HepG2 (cell line): ENCODE measurements at regions not wholly inside any gene's neighbourhood (a gene's known extent, or its start where the extent isn't known, plus 50 kb on each side); places are given as distances from the start of the nearest gene placed in this dataset.

Experiments
- ATAC-seq: fragments of 200-7000 bp; cut with Tn5 transposase; 3 replicates; pipeline ENCODE4 v1.9.1; 2020; ENCODE audit warnings: mild to moderate bottlenecking, moderate library complexity
- BruUV-seq: library from RNA; stranded (reverse); fragments of 400-500 nt; replicated peaks from 2 replicates; lab custom pipeline; 2021; lab: Mats Ljungman, UMichigan
- CTCF ChIA-PET: fragments of 300-600 bp; formaldehyde crosslinking; extraction: SDS; loops from one replicate; lab custom pipeline; 2021; ENCODE audit warnings: low total read pairs, inconsistent platforms, low intra/inter-chr PET ratio; lab: Yijun Ruan, JAX
- POLR2A ChIA-PET: fragments of 350-600 bp; sonication (Branson Sonifier 250); formaldehyde crosslinking; loops from one replicate; lab custom pipeline; 2020; ENCODE audit warnings: antibody characterized with exemption, inconsistent platforms; lab: Yijun Ruan, JAX
- DNase-seq: peaks from one replicate; pipeline ENCODE4 v3.0.0-alpha.2; 2015; ENCODE audit warnings: low spot score
- FAIRE-seq: peaks from 3 replicates; lab custom pipeline; 2011; peaks lifted over from hg19 to GRCh38; lab: Jason Lieb, UNC
- H2AFZ ChIP-seq: one replicate; pipeline ENCODE4 v1.6.1; 2011; ENCODE audit warnings: low read length, inconsistent platforms
- H3K27ac ChIP-seq: fragments of 300-600 bp; 3 replicates; pipeline ENCODE4 v1.8.0; 2011; ENCODE audit warnings: mixed run types, mild to moderate bottlenecking, mixed read lengths, low read length, inconsistent platforms; ENCODE audit not compliant: insufficient read depth; ENCODE audit errors: extremely low read length
- H3K27me3 ChIP-seq, 2 experiments: fragments of 200-600 bp in 1 of 2; 2 replicates in 1 of 2; 3 replicates in 1 of 2; pipeline versions ENCODE4 v1.6.0 to v1.8.0; 2011; ENCODE audit warnings: low read length in 2 of 2, mild to moderate bottlenecking in 2 of 2, moderate library complexity in 2 of 2, inconsistent platforms in 1 of 2; ENCODE audit not compliant: insufficient read depth in 2 of 2, control insufficient read depth in 1 of 2
- H3K36me3 ChIP-seq, 2 experiments: fragments of 200-600 bp in 1 of 2; replicated peaks in 1 of 2; 2 replicates in 1 of 2; 3 replicates in 1 of 2; pipeline versions ENCODE4 v1.5.1 to v1.8.0; 2011; ENCODE audit warnings: low read length in 2 of 2, inconsistent platforms in 1 of 2; ENCODE audit not compliant: insufficient read depth in 2 of 2, control insufficient read depth in 1 of 2
- H3K4me1 ChIP-seq: 2 replicates; pipeline ENCODE4 v1.5.1; 2012; ENCODE audit warnings: low read length, inconsistent platforms; ENCODE audit not compliant: insufficient read depth
- H3K4me2 ChIP-seq: 2 replicates; pipeline ENCODE4 v1.6.0; 2011; ENCODE audit warnings: low read depth, low read length, inconsistent platforms
- H3K4me3 ChIP-seq, 3 experiments: fragments of 200-600 bp in 1 of 3; sonication (generic), shearing (Covaris generic) in 1 of 3; replicated peaks in 1 of 3; 2 replicates each; pipeline ENCODE4 v1.5.1; 2011 to 2016; ENCODE audit warnings: low read length in 3 of 3, inconsistent platforms in 2 of 3, low read depth in 2 of 3, mild to moderate bottlenecking in 2 of 3, control low read depth in 1 of 3, mixed read lengths in 1 of 3; ENCODE audit not compliant: insufficient read depth in 1 of 3
- H3K79me2 ChIP-seq: one replicate; pipeline ENCODE4 v1.6.1; 2011; ENCODE audit warnings: low read length, inconsistent platforms; ENCODE audit not compliant: insufficient read depth
- H3K9ac ChIP-seq: 2 replicates; pipeline ENCODE4 v1.6.0; 2011; ENCODE audit warnings: mild to moderate bottlenecking, low read depth, low read length, inconsistent platforms; ENCODE audit not compliant: insufficient read depth
- H3K9me3 ChIP-seq: 2 replicates; pipeline ENCODE4 v1.5.1; 2012; ENCODE audit warnings: mild to moderate bottlenecking, low read length
- H4K20me1 ChIP-seq: 2 replicates; pipeline ENCODE4 v1.6.0; 2011; ENCODE audit warnings: inconsistent platforms, mild to moderate bottlenecking, low read length, moderate library complexity; ENCODE audit not compliant: insufficient read depth
- ATF1 ChIP-seq: IDR thresholded peaks from 2 replicates; pipeline ENCODE4 v1.6.1; 2016; ENCODE audit warnings: mild to moderate bottlenecking, control low read depth
- ATF7-NPFF ChIP-seq: sonication (generic); formaldehyde crosslinking; IDR thresholded peaks from 2 replicates; pipeline ENCODE4 v1.8.1; 2023; ENCODE audit warnings: mild to moderate bottlenecking, low read depth, missing genetic modification reagents, moderate library complexity
- CBFB ChIP-seq: sonication (generic); formaldehyde crosslinking; IDR thresholded peaks from 2 replicates; pipeline ENCODE4 v1.4.0; 2020; ENCODE audit warnings: missing genetic modification reagents
- EHMT2 ChIP-seq: fragments of 200-600 bp; sonication (generic); IDR thresholded peaks from 2 replicates; pipeline ENCODE4 v1.7.0; 2017; ENCODE audit warnings: antibody characterized with exemption, low read depth, low read length, borderline replicate concordance
- MAFF ChIP-seq: IDR thresholded peaks from 2 replicates; pipeline ENCODE4 v1.6.1; 2011; ENCODE audit warnings: low read depth, low read length, improper control_type of control experiment
- RFX1 ChIP-seq: fragments of 450-650 bp; IDR thresholded peaks from 2 replicates; pipeline ENCODE4 v1.6.1; 2017
- ZBTB8A ChIP-seq: sonication (generic); formaldehyde crosslinking; IDR thresholded peaks from 2 replicates; pipeline ENCODE4 v1.4.0; 2020; ENCODE audit warnings: mild to moderate bottlenecking, low read depth, missing genetic modification reagents, borderline replicate concordance
- ZFP62 ChIP-seq: sonication (generic); formaldehyde crosslinking; IDR thresholded peaks from 2 replicates; pipeline ENCODE4 v1.4.0; 2020; ENCODE audit warnings: missing genetic modification reagents
- ZMYM2 ChIP-seq: sonication (generic); formaldehyde crosslinking; IDR thresholded peaks from 2 replicates; pipeline ENCODE4 v1.8.0; 2022; ENCODE audit warnings: mild to moderate bottlenecking, missing genetic modification reagents
- ZNF550 ChIP-seq: sonication (generic); formaldehyde crosslinking; IDR thresholded peaks from 2 replicates; pipeline ENCODE4 v1.4.0; 2020; ENCODE audit warnings: mild to moderate bottlenecking, missing genetic modification reagents, borderline replicate concordance
- ZNF572 ChIP-seq: sonication (generic); formaldehyde crosslinking; IDR thresholded peaks from 2 replicates; pipeline ENCODE4 v1.5.1; 2020; ENCODE audit warnings: mild to moderate bottlenecking, missing genetic modification reagents
- ZNF761 ChIP-seq: sonication (generic); formaldehyde crosslinking; conservative IDR thresholded peaks from 2 replicates; pipeline ENCODE4 v1.4.0; 2020; ENCODE audit warnings: mild to moderate bottlenecking, missing genetic modification reagents
- WGBS: methylation state at CpG from one replicate; pipeline ENCODE4 v1.1.6; 2017; ENCODE audit warnings: low lambda C conversion rate; 5-methylcytosine and 5-hydroxymethylcytosine counted together
- in situ Hi-C: cut with HindIII; loops from 2 replicates; pipeline ENCODE4 v1.10.0; 2017; ENCODE audit warnings: low pct_unique_long_range_greater_than_20kb; ENCODE audit not compliant: extremely low pct_ligation_motif_present
- intact Hi-C: fragments of 100-400 bp; cut with micrococcal nuclease; formaldehyde crosslinking; loops from one replicate; pipeline ENCODE4 v1.10.0; 2022; ENCODE audit not compliant: unreplicated experiment
- TF ChIP-seq, protein P1 (sequence below): sonication (generic); formaldehyde crosslinking; IDR thresholded peaks from 2 replicates; pipeline ENCODE4 v1.4.0; 2020; ENCODE audit warnings: missing genetic modification reagents
- TF ChIP-seq, protein P2 (sequence below): IDR thresholded peaks from 2 replicates; pipeline ENCODE4 v1.6.1; 2016
- TF ChIP-seq, protein P3 (sequence below): IDR thresholded peaks from 2 replicates; pipeline ENCODE4 v1.6.1; 2016; ENCODE audit warnings: low read depth
- TF ChIP-seq, protein P4 (sequence below): sonication (generic); formaldehyde crosslinking; IDR thresholded peaks from 2 replicates; pipeline ENCODE4 v1.8.0; 2023; ENCODE audit warnings: mild to moderate bottlenecking, missing genetic modification reagents

DNA sequence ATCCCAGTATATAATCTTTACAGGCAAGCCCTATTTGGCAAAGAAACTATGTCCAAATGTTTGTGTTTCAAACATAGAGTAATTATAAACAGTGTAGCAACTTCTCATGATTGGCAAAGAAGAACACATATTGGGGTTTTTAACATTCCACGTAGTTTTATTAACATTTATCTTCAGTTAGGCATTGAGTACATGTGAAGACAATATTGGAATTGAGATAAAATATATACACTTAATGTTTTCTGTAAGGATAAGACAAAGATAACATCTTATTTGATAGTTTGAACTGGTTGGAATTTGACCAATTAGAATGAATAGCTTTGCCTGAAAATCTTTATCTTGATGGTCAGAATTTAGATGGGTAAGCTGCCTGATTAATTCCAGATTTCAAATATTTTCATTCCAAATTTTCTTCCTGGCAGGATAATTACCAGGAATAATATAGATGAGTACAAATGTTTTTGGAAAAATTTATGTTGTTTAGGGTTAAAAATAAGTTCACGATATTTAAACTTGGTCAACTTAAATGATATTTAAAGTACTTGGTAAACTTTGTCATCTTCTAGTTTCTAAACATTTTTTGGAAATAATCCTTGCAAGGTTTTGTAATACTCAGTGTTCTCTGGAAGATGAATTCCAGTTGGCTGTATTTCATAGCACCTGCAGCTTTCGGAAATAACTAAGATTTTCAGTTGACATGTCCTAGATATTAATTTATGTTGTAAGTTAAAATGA lies 536.5 kb upstream of the SPRY2 start (continued):
- no peak for TF ChIP-seq ZNF572 (CRISPR knock-in tag)
- no peak for TF ChIP-seq ATF1 (CRISPR knock-in tag)
- no peak for TF ChIP-seq EHMT2
- TF ChIP-seq, all 625 proteins: peak for 0

DNA sequence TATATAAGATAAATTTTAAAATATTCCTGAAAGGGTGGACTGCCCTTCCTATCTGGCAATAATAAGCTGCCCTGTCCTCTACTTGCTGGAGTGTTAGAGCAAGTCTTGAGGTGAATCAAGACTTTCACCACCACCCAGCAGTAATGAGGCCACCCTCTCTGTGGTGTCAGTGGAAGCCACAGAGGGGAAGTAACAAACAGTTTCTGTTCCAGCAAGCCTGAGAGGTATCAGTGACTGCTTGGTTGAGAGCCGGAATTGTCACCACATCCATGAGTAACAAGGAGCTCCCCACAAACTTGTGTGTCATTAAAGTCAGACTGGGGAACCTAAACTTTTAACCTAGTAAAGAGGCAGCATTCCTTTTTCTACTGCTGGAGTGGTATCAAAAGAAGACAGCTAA lies 532.7 kb upstream of the SPRY2 start:
- no peak overlapping the region for H3K27ac ChIP-seq
- no peak overlapping the region for H3K4me2 ChIP-seq
- intact Hi-C loops (no loop called here), in situ Hi-C loops (no loop called here)
- no peaks in the 10 kb centered on the region for H3K4me1 ChIP-seq
- H3K79me2 ChIP-seq: no peaks in the 10 kb centered on the region
- ChIA-PET CTCF (no interaction called here), POLR2A (no interaction called here)
- H3K4me3 ChIP-seq: no peak overlapping the region
- 0% methylated on average over 1 of the region's 1 CpG for WGBS
- H4K20me1 ChIP-seq: no peaks in the 10 kb centered on the region
- H2AFZ ChIP-seq: no peak overlapping the region
- DNase-seq (no peak), FAIRE-seq (no peak), ATAC-seq (no peak)
- no peaks in the 10 kb centered on the region for H3K36me3 ChIP-seq
- no peak overlapping the region for H3K9ac ChIP-seq
- no peaks in the 10 kb centered on the region for H3K27me3 ChIP-seq
- H3K9me3 ChIP-seq: no peaks in the 10 kb centered on the region
- BruUV-seq: no TSS peak
- TF ChIP-seq ATF7-NPFF (CRISPR knock-in tag) (no peak), RFX1 (no peak), ZBTB8A (CRISPR knock-in tag) (no peak), ZMYM2 (CRISPR knock-in tag) (no peak), ZNF761 (CRISPR knock-in tag) (no peak), CBFB (CRISPR knock-in tag) (no peak), MAFF (no peak), ZNF550 (CRISPR knock-in tag) (no peak), ZFP62 (CRISPR knock-in tag) (no peak)
- TF ChIP-seq, protein P1, sequence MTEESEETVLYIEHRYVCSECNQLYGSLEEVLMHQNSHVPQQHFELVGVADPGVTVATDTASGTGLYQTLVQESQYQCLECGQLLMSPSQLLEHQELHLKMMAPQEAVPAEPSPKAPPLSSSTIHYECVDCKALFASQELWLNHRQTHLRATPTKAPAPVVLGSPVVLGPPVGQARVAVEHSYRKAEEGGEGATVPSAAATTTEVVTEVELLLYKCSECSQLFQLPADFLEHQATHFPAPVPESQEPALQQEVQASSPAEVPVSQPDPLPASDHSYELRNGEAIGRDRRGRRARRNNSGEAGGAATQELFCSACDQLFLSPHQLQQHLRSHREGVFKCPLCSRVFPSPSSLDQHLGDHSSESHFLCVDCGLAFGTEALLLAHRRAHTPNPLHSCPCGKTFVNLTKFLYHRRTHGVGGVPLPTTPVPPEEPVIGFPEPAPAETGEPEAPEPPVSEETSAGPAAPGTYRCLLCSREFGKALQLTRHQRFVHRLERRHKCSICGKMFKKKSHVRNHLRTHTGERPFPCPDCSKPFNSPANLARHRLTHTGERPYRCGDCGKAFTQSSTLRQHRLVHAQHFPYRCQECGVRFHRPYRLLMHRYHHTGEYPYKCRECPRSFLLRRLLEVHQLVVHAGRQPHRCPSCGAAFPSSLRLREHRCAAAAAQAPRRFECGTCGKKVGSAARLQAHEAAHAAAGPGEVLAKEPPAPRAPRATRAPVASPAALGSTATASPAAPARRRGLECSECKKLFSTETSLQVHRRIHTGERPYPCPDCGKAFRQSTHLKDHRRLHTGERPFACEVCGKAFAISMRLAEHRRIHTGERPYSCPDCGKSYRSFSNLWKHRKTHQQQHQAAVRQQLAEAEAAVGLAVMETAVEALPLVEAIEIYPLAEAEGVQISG (CRISPR knock-in tag): no peak
- TF ChIP-seq, protein P2, sequence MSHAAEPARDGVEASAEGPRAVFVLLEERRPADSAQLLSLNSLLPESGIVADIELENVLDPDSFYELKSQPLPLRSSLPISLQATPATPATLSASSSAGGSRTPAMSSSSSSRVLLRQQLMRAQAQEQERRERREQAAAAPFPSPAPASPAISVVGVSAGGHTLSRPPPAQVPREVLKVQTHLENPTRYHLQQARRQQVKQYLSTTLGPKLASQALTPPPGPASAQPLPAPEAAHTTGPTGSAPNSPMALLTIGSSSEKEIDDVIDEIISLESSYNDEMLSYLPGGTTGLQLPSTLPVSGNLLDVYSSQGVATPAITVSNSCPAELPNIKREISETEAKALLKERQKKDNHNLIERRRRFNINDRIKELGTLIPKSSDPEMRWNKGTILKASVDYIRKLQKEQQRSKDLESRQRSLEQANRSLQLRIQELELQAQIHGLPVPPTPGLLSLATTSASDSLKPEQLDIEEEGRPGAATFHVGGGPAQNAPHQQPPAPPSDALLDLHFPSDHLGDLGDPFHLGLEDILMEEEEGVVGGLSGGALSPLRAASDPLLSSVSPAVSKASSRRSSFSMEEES (CRISPR knock-in tag): no peak
- TF ChIP-seq, protein P3, sequence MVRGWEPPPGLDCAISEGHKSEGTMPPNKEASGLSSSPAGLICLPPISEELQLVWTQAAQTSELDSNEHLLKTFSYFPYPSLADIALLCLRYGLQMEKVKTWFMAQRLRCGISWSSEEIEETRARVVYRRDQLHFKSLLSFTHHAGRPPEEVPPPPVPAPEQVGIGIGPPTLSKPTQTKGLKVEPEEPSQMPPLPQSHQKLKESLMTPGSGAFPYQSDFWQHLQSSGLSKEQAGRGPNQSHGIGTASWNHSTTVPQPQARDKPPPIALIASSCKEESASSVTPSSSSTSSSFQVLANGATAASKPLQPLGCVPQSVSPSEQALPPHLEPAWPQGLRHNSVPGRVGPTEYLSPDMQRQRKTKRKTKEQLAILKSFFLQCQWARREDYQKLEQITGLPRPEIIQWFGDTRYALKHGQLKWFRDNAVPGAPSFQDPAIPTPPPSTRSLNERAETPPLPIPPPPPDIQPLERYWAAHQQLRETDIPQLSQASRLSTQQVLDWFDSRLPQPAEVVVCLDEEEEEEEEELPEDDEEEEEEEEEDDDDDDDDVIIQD: no peak
- TF ChIP-seq, protein P4, sequence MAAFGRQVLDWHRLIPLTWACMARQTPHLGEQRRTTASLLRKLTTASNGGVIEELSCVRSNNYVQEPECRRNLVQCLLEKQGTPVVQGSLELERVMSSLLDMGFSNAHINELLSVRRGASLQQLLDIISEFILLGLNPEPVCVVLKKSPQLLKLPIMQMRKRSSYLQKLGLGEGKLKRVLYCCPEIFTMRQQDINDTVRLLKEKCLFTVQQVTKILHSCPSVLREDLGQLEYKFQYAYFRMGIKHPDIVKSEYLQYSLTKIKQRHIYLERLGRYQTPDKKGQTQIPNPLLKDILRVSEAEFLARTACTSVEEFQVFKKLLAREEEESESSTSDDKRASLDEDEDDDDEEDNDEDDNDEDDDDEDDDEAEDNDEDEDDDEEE (CRISPR knock-in tag): no peak
